22Rv1 (cell line): ENCODE measurements at regions not wholly inside any gene's neighbourhood (a gene's known extent, or its start where the extent isn't known, plus 50 kb on each side); places are given as distances from the start of the nearest gene placed in this dataset.

Experiments
- ZFX ChIP-seq: fragments of 450-650 bp; IDR thresholded peaks from 2 replicates; pipeline ENCODE4 v1.6.1; 2017; ENCODE audit warnings: antibody characterized with exemption, borderline replicate concordance
- TF ChIP-seq, protein P1 (sequence below): fragments of 450-650 bp; IDR thresholded peaks from 2 replicates; pipeline ENCODE4 v1.5.1; 2017; ENCODE audit warnings: mild to moderate bottlenecking

- TF ChIP-seq, protein P1, sequence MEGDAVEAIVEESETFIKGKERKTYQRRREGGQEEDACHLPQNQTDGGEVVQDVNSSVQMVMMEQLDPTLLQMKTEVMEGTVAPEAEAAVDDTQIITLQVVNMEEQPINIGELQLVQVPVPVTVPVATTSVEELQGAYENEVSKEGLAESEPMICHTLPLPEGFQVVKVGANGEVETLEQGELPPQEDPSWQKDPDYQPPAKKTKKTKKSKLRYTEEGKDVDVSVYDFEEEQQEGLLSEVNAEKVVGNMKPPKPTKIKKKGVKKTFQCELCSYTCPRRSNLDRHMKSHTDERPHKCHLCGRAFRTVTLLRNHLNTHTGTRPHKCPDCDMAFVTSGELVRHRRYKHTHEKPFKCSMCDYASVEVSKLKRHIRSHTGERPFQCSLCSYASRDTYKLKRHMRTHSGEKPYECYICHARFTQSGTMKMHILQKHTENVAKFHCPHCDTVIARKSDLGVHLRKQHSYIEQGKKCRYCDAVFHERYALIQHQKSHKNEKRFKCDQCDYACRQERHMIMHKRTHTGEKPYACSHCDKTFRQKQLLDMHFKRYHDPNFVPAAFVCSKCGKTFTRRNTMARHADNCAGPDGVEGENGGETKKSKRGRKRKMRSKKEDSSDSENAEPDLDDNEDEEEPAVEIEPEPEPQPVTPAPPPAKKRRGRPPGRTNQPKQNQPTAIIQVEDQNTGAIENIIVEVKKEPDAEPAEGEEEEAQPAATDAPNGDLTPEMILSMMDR, result no peak
- TF ChIP-seq ZFX, result no peak
Measured at GRCh38 chr14:73775339-73776193, 61.4 kb upstream of the PNMA1 start.
